ENCODE measurements at regions not wholly inside any gene's neighbourhood (a gene's known extent, or its start where the extent isn't known, plus 50 kb on each side); places are given as distances from the start of the nearest gene placed in this dataset.
A peak's percentile ranks its signal among the peaks of the same experiment; 100 is the strongest.

GRCh38 chr1:203926025-203926540, 64.7 kb downstream of the SNRPE start:
- no peak for DNase-seq (ENCODE audit: low spot score)

- no peak for DNase-seq (ENCODE audit: low spot score)
Observed at GRCh38 chr1:203929741-203930309, 68.4 kb downstream of the SNRPE start.

DNA sequence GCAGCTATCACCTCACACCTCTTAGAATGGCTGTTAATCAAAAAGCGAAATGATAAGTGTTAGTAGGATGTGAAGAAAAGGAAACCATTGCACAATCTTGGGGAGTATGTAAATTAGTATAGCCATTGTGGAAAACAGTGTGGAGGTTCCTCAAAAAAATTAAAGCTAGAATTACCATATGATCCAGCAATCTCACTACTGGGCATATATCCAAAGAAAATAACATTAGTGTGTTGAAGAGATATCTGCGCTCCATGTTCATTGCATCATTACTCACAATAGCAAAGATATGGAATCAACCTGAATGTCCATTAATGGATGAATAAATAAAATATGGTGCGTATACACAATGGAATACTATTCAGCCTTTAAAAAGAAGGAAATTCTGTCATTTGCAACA, 68.9 kb downstream of the SNRPE start:
- DNase-seq (ENCODE audit: low spot score), result no peak

DNA sequence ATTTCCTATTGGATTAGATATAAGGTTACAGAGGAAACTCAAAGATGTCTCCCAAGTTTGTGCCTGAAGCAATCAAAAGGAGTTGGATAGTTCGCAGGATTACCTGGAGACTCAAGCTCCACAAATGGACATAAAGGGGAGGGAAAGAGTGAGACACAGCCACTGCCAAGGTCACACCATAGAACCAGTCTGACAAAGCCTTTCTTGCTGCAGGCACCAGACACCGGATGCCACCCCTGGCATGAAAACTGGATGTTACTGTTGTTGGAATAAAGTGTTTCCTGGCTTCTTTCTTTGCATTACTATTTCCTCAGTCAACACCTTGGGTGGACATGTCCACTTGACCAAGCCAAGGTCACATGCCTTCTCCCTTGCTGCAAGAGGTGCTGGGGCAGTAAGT, 70.6 kb downstream of the SNRPE start:
- no peak for DNase-seq (ENCODE audit: low spot score)

DNA sequence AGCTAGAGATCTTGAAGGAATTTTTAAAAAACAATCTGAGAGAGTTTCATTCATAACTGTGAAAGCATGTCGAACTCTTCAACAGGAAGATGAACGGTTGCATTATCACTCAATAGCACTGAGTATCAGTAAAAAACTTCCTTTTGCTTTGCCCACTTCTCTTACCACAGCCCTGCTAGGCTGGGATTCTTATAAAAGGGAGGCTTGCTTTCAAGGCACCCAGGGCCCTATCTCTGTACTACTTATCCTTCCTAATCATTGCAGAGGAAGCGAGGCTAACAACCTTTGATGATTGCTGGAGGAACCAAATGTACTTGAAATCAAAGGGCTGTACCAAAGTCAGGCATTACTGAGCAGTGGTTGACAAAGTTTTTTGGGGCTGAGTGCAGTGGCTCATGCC, 71.2 kb downstream of the SNRPE start:
- no peak for DNase-seq (ENCODE audit: low spot score)

DNA sequence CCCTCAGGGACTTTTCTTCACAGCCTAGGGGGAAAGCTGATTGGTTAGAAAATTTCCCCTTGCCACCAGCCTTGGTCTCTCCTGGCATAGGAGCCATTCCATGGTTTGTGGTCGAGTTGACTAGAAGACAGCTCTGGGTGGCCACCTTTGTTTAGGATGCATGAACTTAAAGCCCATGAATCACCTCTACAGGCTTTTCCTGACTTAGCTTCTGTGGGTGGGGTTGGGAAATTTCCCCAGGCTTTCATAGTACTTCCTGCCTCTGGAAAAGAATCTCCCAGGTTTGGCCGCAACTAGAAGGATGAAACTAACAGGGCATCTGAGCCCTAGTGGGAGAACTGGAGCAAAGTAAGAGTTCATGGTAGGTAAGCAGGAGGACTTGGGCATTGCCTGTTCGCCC, 72.6 kb downstream of the SNRPE start:
- DNase-seq (ENCODE audit: low spot score), result no peak

DNA sequence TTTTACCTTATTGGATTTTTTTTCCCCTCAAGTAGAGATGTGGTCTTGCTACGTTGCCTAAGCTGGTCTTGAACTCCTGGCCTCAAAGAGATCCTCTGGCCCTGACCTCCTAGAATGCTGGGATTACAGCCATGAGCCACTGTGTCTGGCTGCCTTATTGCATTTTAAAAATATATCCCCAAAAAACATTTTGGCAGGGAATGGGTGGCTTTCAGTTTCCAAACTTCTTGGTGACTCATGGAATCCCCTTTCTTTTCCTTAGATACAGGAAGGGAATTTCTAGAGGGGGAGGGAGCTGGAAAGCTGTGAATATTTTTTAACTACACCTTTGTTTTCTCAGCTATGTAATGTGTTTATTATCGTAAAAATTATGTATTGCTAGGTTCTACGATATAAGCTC, 73.3 kb downstream of the SNRPE start:
- no peak for DNase-seq (ENCODE audit: low spot score)

DNA sequence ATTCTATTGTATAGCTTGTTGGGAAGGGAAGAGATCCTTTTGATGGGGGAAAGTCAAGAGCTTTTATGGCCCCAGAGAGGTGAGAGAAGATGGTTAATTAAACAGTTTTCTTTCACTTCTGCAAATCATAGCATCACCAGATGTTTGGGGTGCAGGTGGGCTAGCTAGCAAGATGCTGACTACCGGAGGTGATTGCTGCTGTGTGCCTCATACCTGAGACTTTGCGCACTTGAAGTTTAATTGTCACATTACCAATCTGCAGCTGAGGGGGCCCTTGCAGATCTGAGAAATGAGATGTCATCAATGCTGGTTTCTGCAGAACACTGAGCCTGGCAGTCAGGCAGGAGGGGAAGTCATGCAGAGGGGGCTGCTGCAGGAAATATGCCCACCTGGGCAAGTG, 73.9 kb downstream of the SNRPE start:
- DNase-seq (ENCODE audit: low spot score), result no peak

GRCh38 chr1:203937678-203938330, 76.4 kb downstream of the SNRPE start:
- no peak for DNase-seq (ENCODE audit: low spot score)

- no peak for DNase-seq (ENCODE audit: low spot score)
Observed at GRCh38 chr1:203944651-203945404, 83.4 kb downstream of the SNRPE start.

DNA sequence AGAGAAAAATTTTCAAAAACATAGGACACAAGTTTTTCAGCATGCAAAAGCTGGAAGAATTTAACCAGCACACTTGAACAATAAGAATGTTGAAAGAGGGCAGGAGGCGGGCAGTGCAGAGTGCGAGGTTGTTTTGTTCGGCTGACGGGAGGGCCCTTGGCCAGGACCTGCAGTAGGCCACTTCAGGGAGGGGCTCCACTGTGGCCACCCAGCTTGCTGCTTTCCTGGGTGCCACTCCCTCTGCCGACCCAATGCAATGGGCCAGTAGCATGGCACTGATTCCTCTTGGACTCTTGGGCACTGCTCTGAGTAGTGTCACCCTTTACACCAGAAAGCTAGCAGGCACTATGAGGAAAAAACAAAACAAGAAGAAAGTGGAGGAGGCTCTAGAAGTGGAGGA, 92.9 kb downstream of the SNRPE start:
- DNase-seq (ENCODE audit: low spot score), result no peak

GRCh38 chr1:203954788-203955552, 93.6 kb downstream of the SNRPE start:
- no peak for DNase-seq (ENCODE audit: low spot score)

DNA sequence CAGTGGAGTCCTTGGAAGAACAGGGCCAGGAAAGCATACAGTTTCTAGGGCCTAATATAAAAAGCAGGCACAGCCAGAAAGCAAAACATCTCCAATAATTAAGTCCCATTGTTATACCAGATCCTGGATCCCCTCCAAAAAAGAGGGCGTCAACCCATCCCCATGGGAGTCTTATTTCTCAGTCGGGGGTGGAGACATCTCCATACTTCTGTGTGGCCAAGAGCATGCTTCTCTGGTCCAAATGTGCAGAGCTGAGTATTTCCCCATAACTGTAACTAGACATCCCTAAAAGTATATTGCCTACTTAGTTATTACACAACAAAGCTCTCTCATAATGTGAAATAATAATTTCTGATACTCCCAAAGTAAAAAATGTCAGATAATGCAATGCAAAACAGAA, 104.2 kb upstream of the SOX13 start:
- DNase-seq (ENCODE audit: low spot score), result no peak

- no peak for DNase-seq (ENCODE audit: low spot score)
Observed at GRCh38 chr1:203969846-203970245, 103.1 kb upstream of the SOX13 start.

DNA sequence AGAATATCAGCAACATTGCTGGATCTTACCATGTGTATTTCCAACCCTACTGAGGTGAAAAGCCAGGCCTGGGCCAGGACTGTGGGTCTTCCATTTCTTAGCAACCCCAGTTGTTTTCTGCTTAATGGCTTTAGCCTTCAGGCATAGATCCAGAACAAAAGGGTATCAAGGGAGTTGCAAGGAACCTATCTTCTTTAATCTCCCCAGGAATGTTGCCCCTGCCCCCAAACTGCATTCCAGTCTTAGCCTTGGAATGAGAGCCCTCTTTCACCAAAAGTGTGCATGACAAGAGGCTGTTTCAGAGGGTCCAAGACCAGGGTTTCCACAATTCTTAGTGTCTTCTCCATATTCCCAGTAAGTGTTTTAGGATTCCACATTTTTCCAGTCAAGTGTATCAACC, 87.9 kb upstream of the SOX13 start:
- DNase-seq (ENCODE audit: low spot score), result no peak

DNA sequence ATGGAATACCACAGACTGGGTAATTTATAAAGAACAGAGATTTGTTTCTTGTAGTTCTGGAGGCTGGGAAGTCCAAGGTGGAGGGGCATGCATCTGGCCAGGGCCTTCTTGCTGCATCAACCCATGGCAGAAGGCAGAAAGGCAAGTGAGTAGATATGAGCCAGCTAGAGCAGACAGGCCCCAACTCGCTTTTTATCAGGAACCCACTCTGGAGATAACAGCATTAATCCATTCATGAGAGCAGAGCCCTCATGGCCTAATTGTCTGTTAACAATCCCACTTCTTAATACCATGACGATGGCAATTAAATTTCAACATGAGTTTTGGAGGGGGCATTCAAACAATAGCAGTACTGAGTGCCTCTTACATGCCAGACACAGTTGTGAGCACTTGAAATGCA, 87.2 kb upstream of the SOX13 start:
- no peak for DNase-seq (ENCODE audit: low spot score)

- DNase-seq (ENCODE audit: low spot score), result no peak
Observed at GRCh38 chr1:203986887-203987461, 85.9 kb upstream of the SOX13 start.

DNA sequence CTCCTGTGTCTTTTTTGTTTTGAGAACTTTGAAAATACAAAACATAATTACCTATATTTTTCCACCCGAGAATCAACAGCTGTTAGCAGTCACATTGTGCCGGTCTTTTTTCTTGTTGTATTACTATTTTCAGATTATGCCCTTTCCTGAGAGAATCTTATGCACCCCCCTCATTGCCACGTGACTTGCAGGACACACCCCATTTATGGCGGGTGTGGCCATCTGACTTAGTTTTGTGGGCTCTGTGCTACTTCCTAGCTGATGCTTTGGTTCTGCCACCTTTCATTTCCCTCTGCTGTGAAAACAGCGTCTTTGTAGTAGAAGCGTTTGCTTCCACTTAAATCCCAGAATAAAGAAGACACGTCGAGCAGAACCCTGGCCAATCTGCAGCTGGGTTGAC, 82.8 kb upstream of the SOX13 start:
- no peak for DNase-seq (ENCODE audit: low spot score)

GRCh38 chr1:203992440-203992839, 80.5 kb upstream of the SOX13 start:
- DNase-seq (ENCODE audit: low spot score), result no peak

DNA sequence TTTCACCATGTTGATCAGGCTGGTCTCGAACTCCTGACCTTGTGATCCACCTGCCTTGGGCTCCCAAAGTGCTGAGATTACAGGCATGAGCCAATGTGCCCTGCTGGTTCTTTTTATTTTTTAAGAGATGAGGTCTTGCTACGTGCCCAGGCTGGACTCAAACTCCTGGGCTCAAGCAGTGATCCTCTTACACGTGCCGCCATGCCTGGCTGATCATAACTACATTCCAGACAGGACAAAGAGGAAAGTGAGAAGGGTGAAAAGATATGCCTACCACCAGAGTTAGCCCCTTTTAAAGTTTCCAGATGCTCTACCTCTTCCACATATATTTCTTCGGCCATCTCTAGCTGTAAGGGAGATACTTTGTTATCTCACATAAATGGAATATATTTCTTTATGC, 79.7 kb upstream of the SOX13 start:
- DNase-seq (ENCODE audit: low spot score), result no peak

GRCh38 chr1:203995228-203995627, 77.7 kb upstream of the SOX13 start:
- peak; percentile 2 for DNase-seq (ENCODE audit: low spot score)

GRCh38 chr1:203996126-203996525, 76.8 kb upstream of the SOX13 start:
- DNase-seq (ENCODE audit: low spot score), result peak; percentile 80

All from Ammon's horn (tissue), 1 donor.